D721Med (cell line): ENCODE measurements at regions not wholly inside any gene's neighbourhood (a gene's known extent, or its start where the extent isn't known, plus 50 kb on each side); places are given as distances from the start of the nearest gene placed in this dataset.

Experiments used
- DNase-seq: peaks from one replicate; pipeline ENCODE4 v3.0.0; 2011; ENCODE audit warnings: low spot score; ENCODE audit not compliant: insufficient read length
- FAIRE-seq: peaks from 2 replicates; lab custom pipeline; 2011; peaks lifted over from hg19 to GRCh38; lab: Jason Lieb, UNC
- CTCF ChIP-seq: IDR thresholded peaks from 2 replicates; pipeline ENCODE4 v1.5.1; 2012; ENCODE audit warnings: mild to moderate bottlenecking, control low read depth; ENCODE audit not compliant: insufficient read depth; ENCODE audit errors: missing control alignments

GRCh38 chr5:128869970-128870369, 95.3 kb upstream of the SLC27A6 start:
- DNase-seq (no peak), FAIRE-seq (no peak)
- TF ChIP-seq CTCF: no peak

GRCh38 chr5:128870373-128870772, 94.9 kb upstream of the SLC27A6 start:
- FAIRE-seq: no peak
- no peak for DNase-seq
- no peak for TF ChIP-seq CTCF

- no peak for FAIRE-seq
- DNase-seq: no peak
- TF ChIP-seq CTCF: no peak
These were observed 94.4 kb upstream of the SLC27A6 start for GRCh38 chr5:128870923-128871322.

- no peak for TF ChIP-seq CTCF
- FAIRE-seq: no peak
- no peak for DNase-seq
These were observed 88.5 kb upstream of the SLC27A6 start for GRCh38 chr5:128876569-128877382.

GRCh38 chr5:128877476-128877875, 87.8 kb upstream of the SLC27A6 start:
- FAIRE-seq (no peak), DNase-seq (no peak)
- TF ChIP-seq CTCF: no peak

GRCh38 chr5:128881502-128882018, 83.7 kb upstream of the SLC27A6 start:
- FAIRE-seq (no peak), DNase-seq (no peak)
- no peak for TF ChIP-seq CTCF

GRCh38 chr5:128885649-128886255, 79.5 kb upstream of the SLC27A6 start:
- no peak for DNase-seq

More at GRCh38 chr5:128885649-128886255, 79.5 kb upstream of the SLC27A6 start:
- TF ChIP-seq CTCF: no peak
- FAIRE-seq: no peak
